ENCODE measurements at regions not wholly inside any gene's neighbourhood (a gene's known extent, or its start where the extent isn't known, plus 50 kb on each side); places are given as distances from the start of the nearest gene placed in this dataset.

- Histone ChIP-seq H3K4me1 (ENCODE audit: control insufficient read depth, insufficient read depth, low read length) (no peaks in the 10 kb centered on the region), H2BK20ac (ENCODE audit: low read depth, low read length) (no peak overlapping the region), H4K5ac (ENCODE audit: low read depth, low read length) (no peak overlapping the region), H3K27ac (ENCODE audit: insufficient read depth, low read length) (no peak overlapping the region), H2BK120ac (ENCODE audit: low read depth, low read length) (no peak overlapping the region), H2BK5ac (ENCODE audit: low read depth, low read length, poor library complexity, severe bottlenecking) (no peak overlapping the region), H3K4me2 (ENCODE audit: low read depth, low read length) (no peak overlapping the region), H3K36me3 (ENCODE audit: control insufficient read depth, insufficient read depth, low read length) (no peaks in the 10 kb centered on the region), H3K9me1 (ENCODE audit: insufficient read depth, low read length) (no peaks in the 10 kb centered on the region), H2AK5ac (ENCODE audit: low read depth, low read length) (no peak overlapping the region), H3K79me1 (ENCODE audit: low read depth in 1 of 2, low read length in 2 of 2) (no peaks in the 10 kb centered on the region), H3K4ac (ENCODE audit: low read depth, low read length) (no peak overlapping the region), H3K4me3 (ENCODE audit: insufficient read depth, low read depth, low read length) (no peak overlapping the region), H2BK15ac (ENCODE audit: low read depth, low read length) (no peak overlapping the region), H4K20me1 (ENCODE audit: insufficient read depth, low read length) (no peaks in the 10 kb centered on the region), H4K91ac (ENCODE audit: insufficient read depth, low read depth, low read length) (no peak overlapping the region), H2AFZ (replicated peaks; ENCODE audit: low read length, poor library complexity) (no peak overlapping the region), H3K9me3 (ENCODE audit: control insufficient read depth, insufficient read depth, low read length) (peaks cover 6% of the 10 kb centered on the region), H2AK9ac (replicated peaks; ENCODE audit: low read depth, low read length, poor library complexity) (no peak overlapping the region), H3K56ac (ENCODE audit: extremely low read depth, insufficient read depth, low read length) (no peak overlapping the region), H3K27me3 (ENCODE audit: control insufficient read depth, insufficient read depth, low read length) (no peaks in the 10 kb centered on the region), H3K14ac (replicated peaks; ENCODE audit: low read depth, low read length) (no peak overlapping the region), H3K9ac (ENCODE audit: low read depth, low read length) (no peak overlapping the region), H4K8ac (ENCODE audit: low read depth in 2 of 2, low read length in 2 of 2) (no peak overlapping the region), H3K18ac (ENCODE audit: low read depth, low read length) (no peak overlapping the region), H3K23ac (ENCODE audit: low read depth, low read length) (no peak overlapping the region)
- ChIA-PET POLR2A (ENCODE audit: unreplicated experiment) (no interaction called here), CTCF (no interaction called here)
- dilution Hi-C loops (cut with HindIII; ENCODE audit: low sequenced_read_pairs, unreplicated experiment), result no loop called here
- in situ Hi-C loops (cut with MboI; ENCODE audit: low sequenced_read_pairs), result no loop called here
- intact Hi-C loops (cut with micrococcal nuclease), result no loop called here
- WGBS, 2 experiments (ENCODE audit: extremely low coverage in 2 of 2, insufficient read length in 1 of 2), result no CpG with 5 or more reads among the region's 1 CpG
- no TSS peak for BruUV-seq (replicated peaks)
- DNase-seq (no peak), ATAC-seq (ENCODE audit: low read depth) (no peak)
- no peak for TF ChIP-seq ELK1 (IDR thresholded peaks at IDR 0.05; ENCODE audit: borderline replicate concordance, low read depth, low read length)
- no peak for TF ChIP-seq MAZ (IDR thresholded peaks at IDR 0.05; ENCODE audit: borderline replicate concordance, low read depth, low read length)
- no peak for TF ChIP-seq NFE2L2 (IDR thresholded peaks at IDR 0.05; ENCODE audit: low read depth, low read length)
- no peak for TF ChIP-seq CTCF (conservative IDR thresholded peaks at IDR 0.05; ENCODE audit: low read depth, low read length)
- no peak for TF ChIP-seq RFX5 (IDR thresholded peaks at IDR 0.05; ENCODE audit: low read depth, low read length)
- no peak for TF ChIP-seq FOS (IDR thresholded peaks at IDR 0.05; ENCODE audit: low read depth, low read length)
- TF ChIP-seq MAFK (IDR thresholded peaks at IDR 0.05; ENCODE audit: low read depth, low read length), result no peak
- no peak for TF ChIP-seq RCOR1 (IDR thresholded peaks at IDR 0.05; ENCODE audit: insufficient replicate concordance, low read length)
These were observed 341.9 kb downstream of the RAB28 start for GRCh38 chr4:13142191-13142590.
